GM12801 (cell line): ENCODE measurements at regions not wholly inside any gene's neighbourhood (a gene's known extent, or its start where the extent isn't known, plus 50 kb on each side); places are given as distances from the start of the nearest gene placed in this dataset.

ENCODE experiments used
- CTCF ChIP-seq: IDR thresholded peaks from one replicate; pipeline ENCODE4 v1.5.1; 2011; ENCODE audit warnings: control low read depth; ENCODE audit not compliant: insufficient read length; ENCODE audit errors: extremely low read depth

DNA sequence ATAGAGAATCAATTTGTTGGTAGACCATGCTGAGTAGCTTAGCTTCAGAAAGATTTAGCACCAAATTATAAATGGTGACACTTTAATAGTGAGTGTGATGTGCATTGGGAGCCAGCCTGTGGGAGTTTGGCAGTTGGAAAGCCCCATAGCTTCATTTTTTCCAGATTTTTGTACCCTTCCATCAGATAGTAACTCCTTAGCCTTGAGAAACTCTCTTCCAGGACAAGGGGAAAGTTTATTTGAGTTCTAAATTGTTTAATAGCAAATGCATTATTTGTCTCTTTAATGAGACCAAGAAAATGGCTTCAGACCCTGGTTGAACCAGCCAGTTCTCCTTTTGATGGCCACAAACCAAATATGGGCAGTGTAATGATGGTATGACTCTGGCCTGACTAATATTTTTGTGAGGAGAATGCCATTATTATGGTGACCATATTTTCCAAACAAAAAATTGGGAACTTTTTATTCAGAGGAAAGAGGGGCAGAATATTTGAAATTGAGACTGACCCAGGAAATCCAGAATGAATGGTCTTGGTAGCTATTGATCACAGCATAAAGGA lies 49.8 kb downstream of the PLCE1 start:
- TF ChIP-seq CTCF: no peak

DNA sequence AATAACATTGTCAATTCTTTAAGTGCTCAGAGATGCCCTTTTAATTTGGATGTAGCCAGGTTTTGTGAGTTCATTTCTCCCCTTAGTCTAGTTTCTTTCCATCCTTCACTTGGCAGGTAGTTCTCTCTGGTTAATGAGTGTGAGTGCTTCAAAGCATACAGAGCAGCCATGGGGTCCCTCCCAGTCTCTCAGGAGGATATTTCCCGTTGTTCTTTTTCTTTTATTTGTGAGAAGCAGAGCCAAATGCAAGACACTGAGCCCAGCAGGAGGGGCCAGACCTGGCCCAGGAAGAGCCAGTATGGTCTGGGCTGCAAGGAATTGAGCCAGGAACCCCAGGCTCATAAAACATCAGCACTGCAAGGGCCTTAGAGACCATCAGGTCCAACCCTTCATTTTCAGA lies 52.4 kb downstream of the PLCE1 start:
- TF ChIP-seq CTCF: no peak

GRCh38 chr10:94047293-94047692 lies 53.6 kb downstream of the PLCE1 start:
- no peak for TF ChIP-seq CTCF

DNA sequence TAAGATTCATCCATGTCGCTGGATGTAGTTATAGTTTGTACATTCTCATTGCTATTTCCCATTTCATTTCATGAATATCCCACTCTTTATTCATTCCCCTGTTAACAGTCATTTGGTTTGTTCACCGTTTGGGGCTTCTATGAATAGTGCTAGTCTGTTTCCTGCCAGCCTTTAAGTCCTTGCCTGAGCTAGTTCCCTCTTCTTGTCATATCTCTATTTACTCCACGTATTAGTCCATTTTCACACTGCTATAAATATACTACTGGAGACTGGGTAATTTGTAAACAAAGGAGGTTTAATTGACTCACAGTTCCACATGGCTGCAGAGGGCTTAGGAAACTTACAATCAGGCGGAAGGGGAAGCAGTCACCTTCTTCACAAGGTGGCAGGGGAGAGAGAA lies 56.2 kb downstream of the PLCE1 start:
- no peak for TF ChIP-seq CTCF

- TF ChIP-seq CTCF: no peak
Observed at GRCh38 chr10:94052281-94052680, 58.5 kb downstream of the PLCE1 start.

DNA sequence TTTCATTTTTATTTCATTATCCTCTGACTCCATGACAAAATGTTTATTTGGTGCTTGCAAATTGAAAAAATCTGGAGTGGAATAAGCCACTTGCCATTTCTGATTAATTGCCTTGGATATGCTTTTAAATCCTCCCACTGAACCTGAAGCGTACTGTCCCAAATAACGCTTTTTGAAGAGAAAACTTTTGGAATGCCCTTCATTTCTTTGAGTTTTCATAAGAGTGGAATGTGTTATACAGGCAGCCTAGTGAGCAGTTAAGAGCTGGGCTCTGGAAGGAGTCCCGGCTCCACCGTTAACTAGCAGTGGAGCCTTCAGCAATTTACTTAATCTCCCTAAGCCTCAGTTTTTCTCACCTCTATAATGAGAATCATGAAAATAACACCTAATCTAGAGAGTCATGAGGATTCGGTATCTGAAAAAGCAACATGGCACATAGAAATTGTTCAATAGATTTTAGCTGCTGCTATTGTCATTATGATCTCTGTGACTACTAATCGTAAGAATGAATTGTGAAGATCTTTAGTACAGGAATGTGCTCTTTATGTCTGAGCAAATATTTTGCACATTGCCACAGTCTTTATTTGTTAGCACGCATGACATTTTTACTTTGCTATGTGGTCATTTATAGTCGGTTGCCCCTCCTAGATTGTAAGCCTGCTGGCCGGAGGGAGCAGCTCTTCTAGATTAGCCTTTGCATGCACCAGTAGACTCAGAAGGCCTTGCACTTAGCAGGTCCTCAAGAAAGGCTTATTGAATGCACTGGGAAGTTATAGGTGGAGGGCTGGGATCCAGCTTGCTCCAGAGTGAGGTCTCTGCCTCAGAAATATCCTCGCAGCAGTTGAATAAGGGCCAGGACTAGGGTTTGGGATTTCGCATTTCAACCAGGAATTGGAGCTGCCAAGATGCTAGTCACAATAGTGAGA lies 59.4 kb downstream of the PLCE1 start:
- no peak for TF ChIP-seq CTCF

DNA sequence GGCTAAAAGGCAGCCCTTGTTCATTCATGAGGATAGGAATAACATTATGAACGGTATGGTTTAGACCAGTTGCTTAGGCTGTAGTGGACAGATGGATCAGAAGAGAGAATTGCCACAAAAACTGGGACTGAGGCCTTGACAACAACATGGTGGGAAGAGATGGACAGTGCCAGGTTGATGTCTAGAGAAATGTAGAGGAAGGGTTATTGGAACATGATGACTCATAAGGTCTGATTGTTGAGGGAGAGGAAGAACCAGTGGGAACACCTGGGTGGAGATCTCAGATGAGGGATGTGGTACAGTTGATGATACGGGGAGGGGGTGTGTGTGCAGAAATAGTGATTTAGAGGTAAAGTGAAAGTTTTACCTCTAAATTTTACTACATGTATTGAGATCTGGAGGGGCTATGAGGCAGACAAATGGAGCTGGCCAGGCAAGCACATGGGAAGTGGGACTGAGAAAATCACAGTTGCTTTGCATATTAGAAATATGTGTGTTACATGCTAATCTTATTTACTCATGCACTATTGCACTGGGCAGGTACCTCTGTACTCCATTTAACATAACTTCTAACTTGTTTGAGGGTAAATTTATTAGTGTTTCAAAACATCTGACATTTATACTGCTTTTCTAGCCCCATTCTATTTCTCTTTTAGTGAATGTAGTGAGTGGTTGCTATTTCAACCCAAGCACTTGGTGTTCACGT lies 65.6 kb downstream of the PLCE1 start:
- TF ChIP-seq CTCF: no peak
